ENCODE measurements at regions not wholly inside any gene's neighbourhood (a gene's known extent, or its start where the extent isn't known, plus 50 kb on each side); places are given as distances from the start of the nearest gene placed in this dataset.
"Not testable (repeated sequence)": the region's sequence is repeated elsewhere in the genome, so short reads cannot be mapped to it uniquely, and the experiment has no call there.

DNA sequence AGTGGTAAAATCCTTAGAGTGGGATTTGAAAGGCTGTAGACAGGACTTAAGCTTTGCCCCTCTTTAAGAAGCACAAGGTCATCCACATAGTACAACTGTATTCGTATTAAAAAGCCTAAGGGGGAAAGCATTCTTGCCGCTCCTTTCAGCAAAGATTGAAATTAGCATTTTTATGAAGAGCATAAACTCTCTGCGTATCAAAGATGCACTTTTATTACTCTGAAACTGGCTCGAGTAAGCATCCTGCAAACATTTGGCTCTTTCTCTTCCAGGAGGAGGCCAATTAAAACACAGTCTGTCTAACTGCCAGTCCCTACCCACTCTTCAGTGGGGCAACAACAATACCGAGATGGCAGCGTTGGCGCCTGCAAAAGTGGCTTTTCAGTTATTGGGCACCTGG, 192.5 kb upstream of the TPRG1 start:
- H3K4me3 ChIP-seq (ENCODE audit: low read depth, low read length): no peak overlapping the region
- TF ChIP-seq, protein P1, sequence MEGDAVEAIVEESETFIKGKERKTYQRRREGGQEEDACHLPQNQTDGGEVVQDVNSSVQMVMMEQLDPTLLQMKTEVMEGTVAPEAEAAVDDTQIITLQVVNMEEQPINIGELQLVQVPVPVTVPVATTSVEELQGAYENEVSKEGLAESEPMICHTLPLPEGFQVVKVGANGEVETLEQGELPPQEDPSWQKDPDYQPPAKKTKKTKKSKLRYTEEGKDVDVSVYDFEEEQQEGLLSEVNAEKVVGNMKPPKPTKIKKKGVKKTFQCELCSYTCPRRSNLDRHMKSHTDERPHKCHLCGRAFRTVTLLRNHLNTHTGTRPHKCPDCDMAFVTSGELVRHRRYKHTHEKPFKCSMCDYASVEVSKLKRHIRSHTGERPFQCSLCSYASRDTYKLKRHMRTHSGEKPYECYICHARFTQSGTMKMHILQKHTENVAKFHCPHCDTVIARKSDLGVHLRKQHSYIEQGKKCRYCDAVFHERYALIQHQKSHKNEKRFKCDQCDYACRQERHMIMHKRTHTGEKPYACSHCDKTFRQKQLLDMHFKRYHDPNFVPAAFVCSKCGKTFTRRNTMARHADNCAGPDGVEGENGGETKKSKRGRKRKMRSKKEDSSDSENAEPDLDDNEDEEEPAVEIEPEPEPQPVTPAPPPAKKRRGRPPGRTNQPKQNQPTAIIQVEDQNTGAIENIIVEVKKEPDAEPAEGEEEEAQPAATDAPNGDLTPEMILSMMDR (IDR thresholded peaks at IDR 0.05; ENCODE audit: low read depth, low read length): no peak

DNA sequence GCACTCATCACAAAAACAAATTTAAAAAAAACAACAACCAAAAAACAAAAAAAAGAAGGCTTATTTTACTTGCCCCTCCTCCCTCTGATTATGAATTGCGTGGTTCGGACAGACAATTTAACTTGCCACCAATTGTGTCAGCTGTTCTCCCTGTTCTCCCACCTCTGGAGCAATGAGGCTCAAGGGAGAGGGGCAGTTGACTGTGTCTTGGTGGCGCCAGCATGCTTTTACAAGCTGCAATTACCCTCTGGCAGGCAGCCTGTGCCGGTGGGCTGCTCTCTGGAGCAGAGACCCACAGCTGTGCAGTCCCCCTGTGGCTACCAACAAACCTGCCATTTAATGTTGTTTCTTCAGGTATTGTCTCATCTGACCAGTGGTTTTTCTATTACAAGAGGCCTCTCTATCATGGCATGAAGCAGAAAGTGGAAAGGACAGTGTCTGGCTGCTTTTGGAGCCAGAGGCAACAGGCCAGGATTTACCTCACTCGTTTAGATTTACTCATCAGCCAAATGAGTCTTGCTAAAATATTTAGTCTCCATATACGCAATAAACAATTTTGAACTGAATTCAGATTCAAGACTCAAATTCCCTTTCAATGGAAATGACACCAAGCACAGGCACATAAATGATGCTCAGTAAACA, 192.0 kb upstream of the TPRG1 start:
- H3K4me3 ChIP-seq (ENCODE audit: low read depth, low read length): no peak overlapping the region
- TF ChIP-seq, protein P1 (IDR thresholded peaks at IDR 0.05; ENCODE audit: low read depth, low read length): no peak

DNA sequence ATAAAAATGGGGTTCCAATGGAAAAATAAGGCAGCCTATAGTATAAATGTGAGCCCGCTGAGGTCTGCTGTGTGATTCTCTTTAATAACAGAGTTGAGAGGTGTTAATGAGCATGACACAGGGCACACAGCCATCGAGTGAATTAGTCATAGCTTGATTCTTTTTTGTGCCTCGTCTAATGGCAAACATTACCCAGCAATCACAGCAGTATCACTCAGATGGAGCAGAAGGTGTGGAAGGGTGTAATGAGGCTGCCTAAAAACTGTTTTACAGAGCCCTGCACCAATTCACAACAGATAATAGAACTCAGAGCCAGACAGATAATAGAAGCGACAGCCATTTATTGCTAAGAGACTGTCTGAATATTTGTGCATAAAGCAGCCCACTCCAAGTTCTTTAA, 178.6 kb upstream of the TPRG1 start:
- TF ChIP-seq, protein P1 (IDR thresholded peaks at IDR 0.05; ENCODE audit: low read depth, low read length): no peak
- no peak overlapping the region for H3K4me3 ChIP-seq (ENCODE audit: low read depth, low read length)

DNA sequence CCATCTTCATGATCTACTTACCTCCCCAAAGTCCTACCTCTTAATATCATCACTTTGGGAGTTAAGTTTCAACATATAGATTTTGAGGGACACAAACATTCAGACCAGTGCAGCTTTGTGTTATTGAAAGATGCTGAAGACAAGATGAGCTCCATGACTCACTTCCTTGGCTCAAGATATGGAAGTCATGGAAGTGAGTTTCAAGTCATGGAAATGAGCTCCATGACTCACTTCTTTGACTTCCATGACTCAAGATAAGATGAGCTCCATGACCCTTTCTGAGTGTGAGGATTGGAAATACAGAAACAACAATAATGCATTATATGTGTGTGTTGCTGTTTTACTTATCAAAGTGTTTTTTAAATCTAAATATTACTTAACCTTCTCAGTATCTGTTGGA, 170.2 kb upstream of the TPRG1 start:
- H3K4me3 ChIP-seq (ENCODE audit: low read depth, low read length): no peak overlapping the region
- TF ChIP-seq, protein P1 (IDR thresholded peaks at IDR 0.05; ENCODE audit: low read depth, low read length): no peak

DNA sequence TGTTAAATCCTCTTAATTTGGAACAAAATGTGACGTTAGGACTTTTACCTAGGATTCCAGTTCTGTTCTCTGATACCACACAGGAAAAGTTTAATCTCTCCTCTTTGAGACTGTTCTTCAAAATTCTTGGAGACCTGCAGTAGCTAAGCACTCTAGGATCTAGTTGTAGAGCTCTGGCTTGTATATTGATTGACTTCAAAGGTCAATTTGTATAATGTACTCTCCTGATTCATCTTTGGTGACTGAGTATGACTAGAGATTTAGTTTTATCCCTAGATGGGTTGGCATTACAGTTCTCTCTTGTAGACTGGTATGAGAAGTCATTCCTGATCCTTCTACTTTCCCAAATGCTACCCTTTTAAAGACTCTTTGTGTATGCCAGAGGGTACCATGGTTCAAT, 168.4 kb upstream of the TPRG1 start:
- TF ChIP-seq, protein P1 (IDR thresholded peaks at IDR 0.05; ENCODE audit: low read depth, low read length): no peak

DNA sequence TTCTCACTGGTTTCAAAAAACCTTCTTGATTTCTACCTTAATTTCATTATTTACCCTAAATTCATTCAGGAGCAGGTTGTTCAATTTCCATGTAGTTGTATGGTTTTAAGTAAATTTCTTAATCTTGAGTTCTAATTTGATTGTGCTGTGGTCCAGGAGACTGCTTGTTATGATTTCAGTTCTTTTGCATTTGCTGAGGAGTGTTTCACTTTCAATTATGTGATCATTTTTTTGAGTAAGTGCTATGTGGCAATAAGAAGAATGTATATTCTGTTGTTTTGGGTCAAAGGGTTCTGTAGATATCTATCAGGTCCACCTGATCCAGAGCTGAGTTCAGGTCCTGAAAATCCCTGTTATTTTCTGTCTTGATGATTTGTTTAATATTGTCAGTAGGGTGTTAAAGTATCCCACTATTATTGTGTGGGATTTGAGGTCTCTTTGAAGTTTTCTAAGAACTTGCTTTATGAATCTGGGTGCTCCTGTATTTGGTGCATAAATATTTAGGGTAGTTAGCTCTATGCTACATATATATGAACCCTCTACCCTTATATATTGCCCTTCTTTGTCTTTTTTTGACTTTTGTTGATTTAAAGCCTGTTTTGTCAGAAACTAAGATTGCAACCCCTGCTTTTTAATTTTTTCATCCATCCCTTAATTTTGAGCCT, 158.4 kb upstream of the TPRG1 start:
- TF ChIP-seq, protein P1 (IDR thresholded peaks at IDR 0.05; ENCODE audit: low read depth, low read length): no peak

More for the DNA sequence above, 168.4 kb upstream of the TPRG1 start:
- no peak overlapping the region for H3K4me3 ChIP-seq (ENCODE audit: low read depth, low read length)

DNA sequence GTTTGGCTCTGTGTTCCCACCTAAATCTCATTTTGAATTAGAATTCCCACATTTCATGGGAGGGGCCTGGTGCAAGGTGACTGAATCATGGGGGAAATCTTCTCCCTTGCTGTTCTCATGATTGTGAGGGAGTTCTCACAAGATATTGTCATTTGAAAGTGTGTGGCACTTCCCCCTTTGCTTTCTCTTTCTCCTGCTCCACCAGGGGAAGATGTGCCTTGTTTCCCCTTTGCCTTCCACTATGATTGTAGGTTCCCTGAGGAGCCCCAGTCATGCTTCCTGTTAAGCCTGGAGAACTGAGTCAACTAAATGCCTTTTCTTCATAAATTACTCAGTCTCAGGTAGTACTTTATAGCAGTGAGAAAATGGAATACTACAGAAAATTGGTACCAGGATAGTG, 157.2 kb upstream of the TPRG1 start:
- H3K4me3 ChIP-seq (ENCODE audit: low read depth, low read length): no peak overlapping the region
- TF ChIP-seq, protein P1 (IDR thresholded peaks at IDR 0.05; ENCODE audit: low read depth, low read length): no peak

More for the DNA sequence above, 158.4 kb upstream of the TPRG1 start:
- H3K4me3 ChIP-seq (ENCODE audit: low read depth, low read length): no peak overlapping the region

DNA sequence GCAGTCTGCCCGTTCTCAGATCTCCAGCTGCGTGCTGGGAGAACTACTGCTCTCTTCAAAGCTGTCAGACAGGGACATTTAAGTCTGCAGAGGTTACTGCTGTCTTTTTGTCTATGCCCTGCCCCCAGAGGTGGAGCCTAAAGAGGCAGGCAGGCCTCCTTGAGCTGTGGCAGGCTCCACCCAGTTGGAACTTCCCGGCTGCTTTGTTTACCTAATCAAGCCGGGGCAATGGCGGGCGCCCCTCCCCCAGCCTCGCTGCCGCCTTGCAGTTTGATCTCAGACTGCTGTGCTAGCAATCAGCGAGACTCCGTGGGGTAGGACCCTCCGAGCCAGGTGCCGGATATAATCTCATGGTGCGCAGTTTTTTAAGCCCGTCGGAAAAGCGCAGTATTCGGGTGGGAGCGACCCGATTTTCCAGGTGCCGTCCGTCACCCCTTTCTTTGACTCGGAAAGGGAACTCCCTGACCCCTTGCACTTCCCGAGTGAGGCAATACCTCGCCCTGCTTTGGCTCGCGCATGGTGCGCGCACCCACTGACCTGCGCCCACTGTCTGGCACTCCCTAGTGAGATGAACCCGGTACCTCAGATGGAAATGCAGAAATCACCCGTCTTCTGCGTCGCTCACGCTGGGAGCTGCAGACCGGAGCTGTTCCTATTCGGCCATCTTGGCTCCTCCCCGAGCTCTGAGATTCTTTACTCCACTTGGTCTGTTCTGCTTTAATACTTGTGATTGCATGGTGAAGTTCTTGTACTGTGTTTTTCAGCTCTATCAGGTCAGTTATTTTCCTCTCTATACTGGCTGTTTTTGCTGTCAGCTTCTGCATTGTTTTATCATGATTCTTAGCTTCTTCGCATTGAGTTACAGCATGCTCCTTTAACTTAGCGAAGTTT, 148.9 kb upstream of the TPRG1 start:
- not testable (repeated sequence) for H3K4me3 ChIP-seq (ENCODE audit: low read depth, low read length)
